RWPE2 (cell line): ENCODE measurements at regions not wholly inside any gene's neighbourhood (a gene's known extent, or its start where the extent isn't known, plus 50 kb on each side); places are given as distances from the start of the nearest gene placed in this dataset.

Experiments
- ATAC-seq: fragments of 200-7000 bp; cut with Tn5 transposase; 3 replicates; pipeline ENCODE4 v1.9.1; 2021; ENCODE audit warnings: low read depth
- DNase-seq: peaks from one replicate; pipeline ENCODE4 v3.0.0-alpha.2; 2020; ENCODE audit warnings: low spot score
- H3K27ac ChIP-seq: fragments of 450-650 bp; 2 replicates; pipeline ENCODE4 v1.5.1; 2017; ENCODE audit warnings: mild to moderate bottlenecking; ENCODE audit not compliant: poor library complexity, severe bottlenecking
- H3K27me3 ChIP-seq: fragments of 250-450 bp; sonication (Bioruptor Pico); 2 replicates; pipeline ENCODE4 v1.5.1; 2021; ENCODE audit warnings: mild to moderate bottlenecking, moderate library complexity; ENCODE audit not compliant: insufficient read depth, poor library complexity, severe bottlenecking
- H3K36me3 ChIP-seq: fragments of 250-450 bp; sonication (Bioruptor Pico); 2 replicates; pipeline ENCODE4 v1.5.1; 2020; ENCODE audit warnings: low read depth, mild to moderate bottlenecking, moderate library complexity
- H3K4me1 ChIP-seq: fragments of 250-450 bp; sonication (Bioruptor Pico); 2 replicates; pipeline ENCODE4 v1.5.1; 2021; ENCODE audit warnings: mild to moderate bottlenecking, moderate library complexity; ENCODE audit not compliant: insufficient read depth, poor library complexity, severe bottlenecking
- H3K4me3 ChIP-seq: fragments of 250-450 bp; sonication (Bioruptor Pico); 2 replicates; pipeline ENCODE4 v1.5.1; 2021; ENCODE audit warnings: mild to moderate bottlenecking, moderate library complexity; ENCODE audit not compliant: severe bottlenecking
- H3K9me3 ChIP-seq: fragments of 250-450 bp; sonication (Bioruptor Pico); 2 replicates; pipeline ENCODE4 v1.5.1; 2021; ENCODE audit warnings: mild to moderate bottlenecking, moderate library complexity; ENCODE audit not compliant: severe bottlenecking
- TF ChIP-seq, protein P1 (sequence below): fragments of 450-650 bp; IDR thresholded peaks from one replicate; pipeline ENCODE4 v1.5.1; 2017; ENCODE audit warnings: mild to moderate bottlenecking, moderate library complexity; ENCODE audit not compliant: poor library complexity, severe bottlenecking

DNA sequence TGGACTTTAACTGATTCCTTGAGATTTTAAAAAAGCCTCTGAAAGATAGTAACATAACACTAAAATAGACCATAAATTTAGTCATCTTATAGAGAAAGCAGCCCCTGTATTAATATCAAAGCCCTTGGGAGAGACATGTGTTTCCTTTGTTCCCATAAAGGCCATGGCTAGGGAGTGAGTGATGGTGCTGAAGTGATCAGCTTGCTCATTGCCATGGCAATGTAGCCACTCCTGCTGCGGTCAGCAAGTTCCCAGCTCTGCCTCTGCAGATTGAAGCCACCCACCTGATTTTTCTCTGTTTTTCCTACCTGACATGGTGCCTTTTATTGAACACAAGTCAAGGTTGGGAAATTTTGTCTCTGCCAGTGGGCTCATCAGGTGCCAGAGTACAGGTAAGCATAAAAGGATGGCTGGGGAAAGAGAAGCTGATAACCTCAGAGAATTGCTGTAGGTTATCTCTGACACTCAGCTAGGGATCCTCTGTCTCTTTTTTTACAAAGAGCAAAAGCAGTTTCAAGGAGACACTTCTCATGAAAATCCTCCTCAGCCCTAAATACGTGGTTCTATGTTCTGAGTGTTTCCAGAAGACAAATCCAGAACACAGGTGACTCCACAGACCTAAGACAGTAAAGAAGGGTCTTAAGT lies 296.3 kb upstream of the NMUR2 start:
- H3K27ac ChIP-seq: no peak overlapping the region
- TF ChIP-seq, protein P1, sequence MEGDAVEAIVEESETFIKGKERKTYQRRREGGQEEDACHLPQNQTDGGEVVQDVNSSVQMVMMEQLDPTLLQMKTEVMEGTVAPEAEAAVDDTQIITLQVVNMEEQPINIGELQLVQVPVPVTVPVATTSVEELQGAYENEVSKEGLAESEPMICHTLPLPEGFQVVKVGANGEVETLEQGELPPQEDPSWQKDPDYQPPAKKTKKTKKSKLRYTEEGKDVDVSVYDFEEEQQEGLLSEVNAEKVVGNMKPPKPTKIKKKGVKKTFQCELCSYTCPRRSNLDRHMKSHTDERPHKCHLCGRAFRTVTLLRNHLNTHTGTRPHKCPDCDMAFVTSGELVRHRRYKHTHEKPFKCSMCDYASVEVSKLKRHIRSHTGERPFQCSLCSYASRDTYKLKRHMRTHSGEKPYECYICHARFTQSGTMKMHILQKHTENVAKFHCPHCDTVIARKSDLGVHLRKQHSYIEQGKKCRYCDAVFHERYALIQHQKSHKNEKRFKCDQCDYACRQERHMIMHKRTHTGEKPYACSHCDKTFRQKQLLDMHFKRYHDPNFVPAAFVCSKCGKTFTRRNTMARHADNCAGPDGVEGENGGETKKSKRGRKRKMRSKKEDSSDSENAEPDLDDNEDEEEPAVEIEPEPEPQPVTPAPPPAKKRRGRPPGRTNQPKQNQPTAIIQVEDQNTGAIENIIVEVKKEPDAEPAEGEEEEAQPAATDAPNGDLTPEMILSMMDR: no peak
- H3K4me3 ChIP-seq: no peak overlapping the region
- DNase-seq: no peak
- H3K4me1 ChIP-seq: no peaks in the 10 kb centered on the region
- ATAC-seq: 0 out of 3 replicates have a peak, but pooled peaks have one; percentile 35
- no peaks in the 10 kb centered on the region for H3K9me3 ChIP-seq
- H3K36me3 ChIP-seq: no peaks in the 10 kb centered on the region
- no peaks in the 10 kb centered on the region for H3K27me3 ChIP-seq

DNA sequence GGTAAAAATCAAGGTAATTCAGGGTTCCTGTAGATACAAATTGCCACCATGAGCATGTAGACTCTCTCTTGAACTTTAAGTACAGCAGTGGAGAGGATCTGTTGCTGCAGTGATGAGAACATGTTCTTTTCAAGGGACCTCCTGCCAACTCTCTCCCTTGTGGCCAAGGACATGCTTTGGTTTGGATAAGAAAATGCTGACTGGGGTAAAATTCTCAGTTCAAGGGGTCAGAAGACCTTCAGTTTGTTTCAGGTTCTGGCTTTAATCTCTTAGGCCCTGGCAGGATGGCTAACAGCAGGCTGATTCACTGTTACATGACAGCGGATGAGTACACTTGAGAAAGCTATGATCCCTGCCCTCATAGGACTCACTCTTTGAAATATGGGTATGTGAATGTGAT lies 299.2 kb upstream of the NMUR2 start:
- Histone ChIP-seq H3K4me3 (no peak overlapping the region), H3K27me3 (no peaks in the 10 kb centered on the region), H3K36me3 (no peaks in the 10 kb centered on the region), H3K27ac (no peak overlapping the region), H3K9me3 (no peaks in the 10 kb centered on the region), H3K4me1 (no peaks in the 10 kb centered on the region)
- ATAC-seq (no peak), DNase-seq (no peak)
- TF ChIP-seq, protein P1: no peak

DNA sequence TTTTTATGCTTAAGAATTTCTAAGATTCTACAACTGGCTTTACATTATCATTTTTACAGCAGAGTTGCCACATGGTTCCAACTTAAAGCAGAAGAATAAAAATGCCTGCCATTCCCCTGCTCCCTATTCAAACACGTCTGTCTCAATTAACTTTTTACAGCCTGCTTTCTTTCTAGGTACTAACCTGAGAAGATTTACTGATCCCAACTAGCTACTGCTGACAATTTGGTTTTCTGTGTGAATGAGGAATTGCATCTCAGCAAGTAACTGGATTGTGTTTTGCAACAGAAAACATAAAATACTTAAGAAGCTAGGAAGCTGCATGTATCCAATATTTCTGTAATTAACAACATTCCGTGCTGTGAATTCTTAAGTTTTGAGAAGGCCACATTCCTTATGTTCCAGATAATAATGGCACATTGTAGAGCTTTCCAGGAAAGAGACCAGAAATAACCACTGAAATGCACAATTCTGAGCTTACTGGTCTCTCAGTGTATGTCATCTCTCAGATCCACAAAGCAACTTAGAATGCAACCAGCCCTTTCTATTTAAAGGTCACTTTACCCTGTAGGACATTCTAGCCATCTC lies 306.8 kb upstream of the NMUR2 start:
- no peak overlapping the region for H3K27ac ChIP-seq
- H3K4me1 ChIP-seq: no peaks in the 10 kb centered on the region
- no peaks in the 10 kb centered on the region for H3K27me3 ChIP-seq
- no peaks in the 10 kb centered on the region for H3K9me3 ChIP-seq
- no peaks in the 10 kb centered on the region for H3K36me3 ChIP-seq
- TF ChIP-seq, protein P1: no peak
- DNase-seq: no peak
- no peak overlapping the region for H3K4me3 ChIP-seq
- no peak for ATAC-seq

DNA sequence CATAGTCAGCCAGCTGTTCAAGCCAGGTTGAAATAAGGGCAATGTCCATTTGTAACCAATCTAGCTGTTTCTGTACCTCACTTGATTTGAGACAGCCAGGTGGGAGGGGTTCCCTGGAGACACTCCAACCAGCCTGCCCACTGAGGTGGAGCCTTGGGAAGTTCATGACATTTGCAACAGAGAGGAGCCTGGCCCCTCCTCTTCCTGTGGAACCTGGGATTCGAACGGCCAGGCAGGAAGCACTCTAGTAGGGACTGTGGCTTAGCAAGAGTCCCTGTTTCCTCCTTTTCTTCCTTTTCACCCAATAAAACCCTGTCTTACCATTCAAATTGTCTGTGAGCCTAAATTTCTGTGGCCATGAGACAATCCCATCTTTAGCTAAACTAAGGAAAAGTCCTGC lies 312.3 kb upstream of the NMUR2 start:
- DNase-seq: no peak
- Histone ChIP-seq H3K4me3 (no peak overlapping the region), H3K4me1 (no peaks in the 10 kb centered on the region), H3K27me3 (no peaks in the 10 kb centered on the region), H3K27ac (no peak overlapping the region), H3K9me3 (peaks cover 7% of the 10 kb centered on the region), H3K36me3 (no peaks in the 10 kb centered on the region)
- TF ChIP-seq, protein P1: no peak
- ATAC-seq: no peak

DNA sequence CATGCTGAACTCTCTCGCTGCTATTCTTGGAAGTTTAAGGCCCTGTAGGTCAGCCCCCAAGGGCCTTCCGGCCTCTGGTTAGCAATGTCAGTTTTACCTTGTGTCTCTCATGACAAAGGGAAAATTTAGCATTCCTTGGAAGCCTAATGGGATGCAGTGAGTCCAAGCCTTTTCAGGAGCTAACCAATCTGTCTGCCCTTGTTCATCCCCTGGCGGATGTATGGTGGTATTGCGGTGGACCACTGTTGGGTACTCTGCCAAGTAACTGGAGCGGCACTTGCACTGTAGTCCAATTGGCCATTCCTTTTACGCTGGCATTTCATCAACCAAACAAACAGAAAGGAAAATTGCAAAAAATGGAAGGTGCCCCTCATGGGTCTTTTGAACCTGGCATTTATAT lies 318.4 kb upstream of the NMUR2 start:
- Histone ChIP-seq H3K9me3 (peaks cover 20% of the 10 kb centered on the region), H3K4me1 (no peaks in the 10 kb centered on the region), H3K4me3 (no peak overlapping the region), H3K27ac (no peak overlapping the region), H3K27me3 (no peaks in the 10 kb centered on the region), H3K36me3 (no peaks in the 10 kb centered on the region)
- ATAC-seq (no peak), DNase-seq (no peak)
- TF ChIP-seq, protein P1: no peak
